MM.1S (cell line): ENCODE measurements at regions not wholly inside any gene's neighbourhood (a gene's known extent, or its start where the extent isn't known, plus 50 kb on each side); places are given as distances from the start of the nearest gene placed in this dataset.

Experiments used
- DNase-seq: peaks from one replicate; pipeline ENCODE4 v3.0.0-alpha.2; 2015
- H2AFZ ChIP-seq: fragments of 300-600 bp; sonication (generic); 2 replicates; pipeline ENCODE4 v1.6.0; 2016; ENCODE audit warnings: antibody characterized with exemption, low read length
- H3F3A ChIP-seq: fragments of 300-600 bp; sonication (generic); 2 replicates; pipeline ENCODE4 v1.6.1; 2016; ENCODE audit warnings: mild to moderate bottlenecking, antibody characterized with exemption, low read length, moderate library complexity, mixed read lengths; ENCODE audit not compliant: insufficient read depth
- H3K27ac ChIP-seq: fragments of 300-600 bp; sonication (generic); 2 replicates; pipeline ENCODE4 v1.5.1; 2016; ENCODE audit warnings: mild to moderate bottlenecking, low read length
- H3K27me3 ChIP-seq: fragments of 300-600 bp; sonication (generic); replicated peaks from 2 replicates; pipeline ENCODE4 v1.6.0; 2016; ENCODE audit warnings: low read length; ENCODE audit not compliant: insufficient read depth
- H3K36me3 ChIP-seq: fragments of 300-600 bp; sonication (generic); replicated peaks from 2 replicates; pipeline ENCODE4 v1.6.1; 2016; ENCODE audit warnings: mild to moderate bottlenecking, low read length, mixed read lengths; ENCODE audit not compliant: insufficient read depth
- H3K4me1 ChIP-seq: fragments of 300-600 bp; sonication (generic); 2 replicates; pipeline ENCODE4 v1.6.1; 2016; ENCODE audit warnings: low read length, mixed read lengths
- H3K4me2 ChIP-seq: fragments of 300-600 bp; sonication (generic); 2 replicates; pipeline ENCODE4 v1.6.0; 2016; ENCODE audit warnings: low read depth, low read length
- H3K4me3 ChIP-seq: fragments of 300-600 bp; sonication (generic); 2 replicates; pipeline ENCODE4 v1.5.1; 2016; ENCODE audit warnings: low read length, mixed read lengths
- H3K79me2 ChIP-seq: fragments of 300-600 bp; sonication (generic); 2 replicates; pipeline ENCODE4 v1.6.1; 2016; ENCODE audit warnings: mixed run types, low read length, mixed read lengths
- H3K9ac ChIP-seq: fragments of 300-600 bp; sonication (generic); 2 replicates; pipeline ENCODE4 v1.6.1; 2016; ENCODE audit warnings: low read length, mixed read lengths
- H3K9me2 ChIP-seq: fragments of 300-600 bp; sonication (generic); replicated peaks from 2 replicates; pipeline ENCODE4 v1.6.1; 2016; ENCODE audit warnings: mild to moderate bottlenecking, low read length, mixed read lengths; ENCODE audit not compliant: insufficient read depth
- H3K9me3 ChIP-seq: fragments of 300-600 bp; sonication (generic); replicated peaks from 2 replicates; pipeline ENCODE4 v1.6.1; 2016; ENCODE audit warnings: mild to moderate bottlenecking, low read length, mixed read lengths; ENCODE audit not compliant: insufficient read depth
- H4K20me1 ChIP-seq: fragments of 300-600 bp; sonication (generic); 2 replicates; pipeline ENCODE4 v1.6.1; 2016; ENCODE audit warnings: mild to moderate bottlenecking, low read length, moderate library complexity, mixed read lengths; ENCODE audit not compliant: insufficient read depth
- CTCF ChIP-seq: fragments of 300-600 bp; sonication (generic); IDR thresholded peaks from 2 replicates; pipeline ENCODE4 v1.5.1; 2016; ENCODE audit warnings: antibody characterized with exemption, low read length, mixed read lengths
- EZH2 ChIP-seq: fragments of 300-600 bp; sonication (generic); optimal IDR thresholded peaks from 2 replicates; pipeline ENCODE3; 2017; ENCODE audit warnings: low read depth, mild to moderate bottlenecking, antibody characterized with exemption, low read length, mixed read lengths
- EZH2phosphoT487 ChIP-seq: fragments of 300-600 bp; sonication (generic); IDR thresholded peaks from 2 replicates; pipeline ENCODE4 v1.6.1; 2018; ENCODE audit warnings: antibody characterized with exemption, low read length

DNA sequence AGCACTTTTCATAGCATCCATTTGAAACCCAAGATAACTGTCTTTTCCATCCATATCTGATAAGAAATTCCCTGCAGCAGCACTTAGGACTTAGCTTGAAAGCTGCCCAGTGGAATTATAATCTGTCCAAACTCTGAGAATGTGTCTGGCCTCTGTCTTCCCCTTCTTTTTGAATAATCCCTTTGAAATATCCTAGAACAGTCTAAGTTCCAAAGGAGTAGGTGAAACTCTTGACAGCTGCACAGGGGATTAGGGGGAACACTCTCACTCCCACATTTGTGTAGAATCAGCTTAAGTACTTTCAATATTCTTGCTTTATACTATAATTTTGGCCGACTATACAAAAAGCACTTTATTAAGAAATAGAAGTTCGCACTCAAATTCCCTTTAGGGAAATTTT is 157.7 kb downstream of the PAPSS1 start:
- H3K27ac ChIP-seq = no peak overlapping the region
- no peaks in the 10 kb centered on the region for H3K4me1 ChIP-seq
- no peaks in the 10 kb centered on the region for H3K9me2 ChIP-seq
- no peaks in the 10 kb centered on the region for H3K36me3 ChIP-seq
- H3K4me3 ChIP-seq = no peak overlapping the region
- no peaks in the 10 kb centered on the region for H3K9me3 ChIP-seq
- TF ChIP-seq EZH2 = no peak
- no peak for TF ChIP-seq EZH2phosphoT487
- TF ChIP-seq CTCF = no peak
- no peak overlapping the region for H3K4me2 ChIP-seq
- H3F3A ChIP-seq = no peaks in the 10 kb centered on the region
- no peaks in the 10 kb centered on the region for H4K20me1 ChIP-seq
- no peak for DNase-seq
- no peaks in the 10 kb centered on the region for H3K79me2 ChIP-seq
- no peaks in the 10 kb centered on the region for H3K27me3 ChIP-seq
- no peak overlapping the region for H2AFZ ChIP-seq
- H3K9ac ChIP-seq = no peak overlapping the region

- Histone ChIP-seq H3K27ac (no peak overlapping the region), H3K4me1 (no peaks in the 10 kb centered on the region), H3K79me2 (no peaks in the 10 kb centered on the region), H3K9ac (no peak overlapping the region), H3K36me3 (no peaks in the 10 kb centered on the region), H3K4me3 (no peak overlapping the region), H2AFZ (no peak overlapping the region), H3F3A (no peaks in the 10 kb centered on the region), H4K20me1 (no peaks in the 10 kb centered on the region), H3K27me3 (no peaks in the 10 kb centered on the region), H3K4me2 (no peak overlapping the region), H3K9me2 (no peaks in the 10 kb centered on the region), H3K9me3 (no peaks in the 10 kb centered on the region)
- TF ChIP-seq EZH2 = no peak
- no peak for TF ChIP-seq EZH2phosphoT487
- TF ChIP-seq CTCF = no peak
- no peak for DNase-seq
Measured at GRCh38 chr4:107561481-107561880, 158.6 kb downstream of the PAPSS1 start.

DNA sequence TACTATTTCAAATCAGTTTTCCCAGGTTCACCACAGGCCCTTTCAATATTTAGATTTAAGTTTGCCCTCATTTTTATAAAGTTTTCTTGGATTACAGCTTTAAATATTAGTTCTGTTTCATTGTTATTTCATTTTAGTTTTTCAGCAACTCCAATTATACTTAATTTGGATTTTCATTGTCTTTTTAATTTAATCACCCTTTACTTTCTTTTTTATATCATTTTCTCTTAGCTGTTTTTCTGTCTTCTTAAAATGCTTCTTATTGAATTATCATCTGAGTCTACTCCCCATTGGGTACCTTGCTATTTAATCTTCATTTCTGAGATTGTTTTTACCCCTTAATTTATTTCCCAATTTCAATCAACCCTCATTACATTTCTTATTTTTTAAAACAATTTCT is 160.4 kb downstream of the PAPSS1 start:
- no peak overlapping the region for H3K4me2 ChIP-seq
- no peaks in the 10 kb centered on the region for H3F3A ChIP-seq
- no peaks in the 10 kb centered on the region for H3K4me1 ChIP-seq
- no peaks in the 10 kb centered on the region for H4K20me1 ChIP-seq
- DNase-seq = no peak
- H3K9me3 ChIP-seq = no peaks in the 10 kb centered on the region
- no peaks in the 10 kb centered on the region for H3K36me3 ChIP-seq
- no peaks in the 10 kb centered on the region for H3K79me2 ChIP-seq
- no peak overlapping the region for H3K9ac ChIP-seq
- H3K9me2 ChIP-seq = no peaks in the 10 kb centered on the region
- no peak overlapping the region for H3K4me3 ChIP-seq
- H2AFZ ChIP-seq = no peak overlapping the region
- no peak overlapping the region for H3K27ac ChIP-seq
- TF ChIP-seq CTCF = no peak
- no peak for TF ChIP-seq EZH2phosphoT487
- TF ChIP-seq EZH2 = no peak
- H3K27me3 ChIP-seq = no peaks in the 10 kb centered on the region
